Peyer's patch (tissue), 4 donors: ENCODE measurements at regions not wholly inside any gene's neighbourhood (a gene's known extent, or its start where the extent isn't known, plus 50 kb on each side); places are given as distances from the start of the nearest gene placed in this dataset.

Experiments used
- POLR2A ChIP-seq, 2 donors: fragments of 450-650 bp; IDR thresholded peaks; one replicate each; pipeline ENCODE4 v1.5.1; 2017; ENCODE audit warnings: antibody characterized with exemption in 2 of 2, mild to moderate bottlenecking in 2 of 2, moderate library complexity in 2 of 2
- TF ChIP-seq, protein P1 (sequence below), 6 experiments: fragments of 450-650 bp in 4 of 6; fragments of 200-600 bp in 2 of 6; sonication (generic) in 1 of 6; IDR thresholded peaks; one replicate each; pipeline ENCODE4 v1.5.1; 2017 to 2019; ENCODE audit warnings: antibody characterized with exemption in 6 of 6, mild to moderate bottlenecking in 3 of 6, moderate library complexity in 1 of 6

DNA sequence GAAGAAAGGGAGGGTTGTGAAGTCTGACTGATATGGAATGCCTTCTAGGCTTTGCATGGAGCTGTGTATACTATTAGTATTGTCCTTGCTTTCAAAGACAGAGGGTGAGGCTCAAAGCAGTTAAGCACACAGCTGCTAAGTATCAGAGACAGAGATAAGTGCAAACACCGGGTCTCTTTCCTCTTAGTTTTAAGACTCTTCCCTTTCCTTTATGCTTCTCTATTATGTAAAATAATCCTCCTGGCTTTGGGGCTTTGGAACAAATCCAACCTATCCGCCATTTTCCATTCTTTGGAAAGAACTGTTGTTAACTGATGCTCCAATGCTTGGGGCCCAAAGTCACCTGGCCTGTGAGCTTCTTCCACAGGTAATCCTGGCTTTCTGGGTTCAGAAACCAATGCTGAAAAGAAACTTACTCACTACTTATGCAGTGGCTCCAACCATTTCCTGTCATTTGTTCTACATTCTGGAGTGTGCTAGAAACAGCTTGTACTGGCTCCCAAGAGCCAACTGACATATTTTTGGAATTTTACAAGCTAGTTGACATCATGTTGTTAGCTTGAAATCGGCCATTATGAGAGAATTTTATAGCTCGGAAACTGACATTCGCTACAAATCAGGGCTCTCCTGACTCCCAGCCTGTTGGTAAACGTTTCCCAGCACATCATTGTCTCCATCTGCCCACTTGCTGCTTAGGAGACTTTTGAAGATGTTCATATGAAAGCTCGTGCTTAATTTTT, 67.5 kb downstream of the DNTTIP2 start:
- TF ChIP-seq, protein P1, sequence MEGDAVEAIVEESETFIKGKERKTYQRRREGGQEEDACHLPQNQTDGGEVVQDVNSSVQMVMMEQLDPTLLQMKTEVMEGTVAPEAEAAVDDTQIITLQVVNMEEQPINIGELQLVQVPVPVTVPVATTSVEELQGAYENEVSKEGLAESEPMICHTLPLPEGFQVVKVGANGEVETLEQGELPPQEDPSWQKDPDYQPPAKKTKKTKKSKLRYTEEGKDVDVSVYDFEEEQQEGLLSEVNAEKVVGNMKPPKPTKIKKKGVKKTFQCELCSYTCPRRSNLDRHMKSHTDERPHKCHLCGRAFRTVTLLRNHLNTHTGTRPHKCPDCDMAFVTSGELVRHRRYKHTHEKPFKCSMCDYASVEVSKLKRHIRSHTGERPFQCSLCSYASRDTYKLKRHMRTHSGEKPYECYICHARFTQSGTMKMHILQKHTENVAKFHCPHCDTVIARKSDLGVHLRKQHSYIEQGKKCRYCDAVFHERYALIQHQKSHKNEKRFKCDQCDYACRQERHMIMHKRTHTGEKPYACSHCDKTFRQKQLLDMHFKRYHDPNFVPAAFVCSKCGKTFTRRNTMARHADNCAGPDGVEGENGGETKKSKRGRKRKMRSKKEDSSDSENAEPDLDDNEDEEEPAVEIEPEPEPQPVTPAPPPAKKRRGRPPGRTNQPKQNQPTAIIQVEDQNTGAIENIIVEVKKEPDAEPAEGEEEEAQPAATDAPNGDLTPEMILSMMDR (IDR thresholded peaks at IDR 0.05), result no peak
- TF ChIP-seq POLR2A (IDR thresholded peaks at IDR 0.05), result no peak
